ENCODE measurements at regions not wholly inside any gene's neighbourhood (a gene's known extent, or its start where the extent isn't known, plus 50 kb on each side); places are given as distances from the start of the nearest gene placed in this dataset.
"Not testable (repeated sequence)": the region's sequence is repeated elsewhere in the genome, so short reads cannot be mapped to it uniquely, and the experiment has no call there.

DNA sequence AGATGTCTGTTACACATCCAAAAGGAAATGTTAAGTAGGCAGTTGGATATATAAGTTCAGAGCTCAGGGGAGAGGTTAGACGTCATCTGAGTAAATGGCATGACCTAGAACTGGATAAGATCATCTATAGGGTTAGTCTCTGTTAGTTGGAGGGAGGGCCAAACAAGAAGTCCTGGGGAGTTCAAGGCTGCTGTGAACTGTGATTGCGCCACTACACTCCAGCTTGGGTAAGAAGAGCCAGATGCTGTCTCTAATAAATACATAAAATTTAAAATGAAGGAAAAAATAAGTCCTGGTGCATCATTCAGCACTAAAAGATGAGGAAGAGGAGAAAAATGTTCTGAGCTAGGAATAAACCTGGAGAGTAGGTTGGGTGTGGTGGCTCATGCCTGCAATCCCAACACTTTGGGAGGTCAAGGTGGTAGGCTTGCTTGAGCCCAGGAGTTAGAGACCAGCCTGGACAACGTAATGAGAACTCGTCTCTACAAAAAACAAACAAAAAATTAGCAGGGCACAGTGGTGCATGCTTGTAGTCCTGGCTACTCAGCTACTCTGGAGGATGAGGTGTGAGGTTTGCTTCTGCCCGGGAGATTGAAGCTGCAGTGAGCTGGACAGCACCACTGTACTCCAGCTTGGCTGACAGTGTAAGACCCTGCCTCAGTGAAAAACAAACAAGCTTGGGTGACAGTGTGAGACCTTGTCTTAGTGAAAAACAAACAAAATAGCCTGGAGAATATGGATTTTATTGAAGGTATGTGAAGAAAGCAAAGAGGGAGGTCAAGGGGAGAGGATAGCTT lies 123.6 kb downstream of the ACTBL2 start:
- peak; percentile 7 for DNase-seq (ENCODE audit: low read depth)
- TF ChIP-seq, protein P1, sequence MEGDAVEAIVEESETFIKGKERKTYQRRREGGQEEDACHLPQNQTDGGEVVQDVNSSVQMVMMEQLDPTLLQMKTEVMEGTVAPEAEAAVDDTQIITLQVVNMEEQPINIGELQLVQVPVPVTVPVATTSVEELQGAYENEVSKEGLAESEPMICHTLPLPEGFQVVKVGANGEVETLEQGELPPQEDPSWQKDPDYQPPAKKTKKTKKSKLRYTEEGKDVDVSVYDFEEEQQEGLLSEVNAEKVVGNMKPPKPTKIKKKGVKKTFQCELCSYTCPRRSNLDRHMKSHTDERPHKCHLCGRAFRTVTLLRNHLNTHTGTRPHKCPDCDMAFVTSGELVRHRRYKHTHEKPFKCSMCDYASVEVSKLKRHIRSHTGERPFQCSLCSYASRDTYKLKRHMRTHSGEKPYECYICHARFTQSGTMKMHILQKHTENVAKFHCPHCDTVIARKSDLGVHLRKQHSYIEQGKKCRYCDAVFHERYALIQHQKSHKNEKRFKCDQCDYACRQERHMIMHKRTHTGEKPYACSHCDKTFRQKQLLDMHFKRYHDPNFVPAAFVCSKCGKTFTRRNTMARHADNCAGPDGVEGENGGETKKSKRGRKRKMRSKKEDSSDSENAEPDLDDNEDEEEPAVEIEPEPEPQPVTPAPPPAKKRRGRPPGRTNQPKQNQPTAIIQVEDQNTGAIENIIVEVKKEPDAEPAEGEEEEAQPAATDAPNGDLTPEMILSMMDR (IDR thresholded peaks at IDR 0.05; ENCODE audit: low read length, missing control alignments): no peak
- H3K4me3 ChIP-seq (replicated peaks; ENCODE audit: low read depth, low read length): no peak overlapping the region

DNA sequence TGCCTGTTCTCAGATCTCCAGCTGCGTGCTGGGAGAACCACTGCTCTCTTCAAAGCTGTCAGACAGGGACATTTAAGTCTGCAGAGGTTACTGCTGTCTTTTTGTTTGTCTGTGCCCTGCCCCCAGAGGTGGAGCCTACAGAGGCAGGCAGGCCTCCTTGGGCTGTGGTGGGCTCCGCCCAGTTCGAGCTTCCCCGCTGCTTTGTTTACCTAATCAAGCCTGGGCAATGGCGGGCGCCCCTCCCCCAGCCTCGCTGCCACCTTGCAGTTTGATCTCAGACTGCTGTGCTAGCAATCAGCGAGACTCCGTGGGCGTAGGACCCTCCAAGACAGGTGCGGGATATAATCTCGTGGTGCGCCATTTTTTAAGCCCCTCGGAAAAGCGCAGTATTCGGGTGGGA lies 125.8 kb downstream of the ACTBL2 start:
- not testable (repeated sequence) for H3K4me3 ChIP-seq (replicated peaks; ENCODE audit: low read depth, low read length); DNase-seq (ENCODE audit: low read depth)

DNA sequence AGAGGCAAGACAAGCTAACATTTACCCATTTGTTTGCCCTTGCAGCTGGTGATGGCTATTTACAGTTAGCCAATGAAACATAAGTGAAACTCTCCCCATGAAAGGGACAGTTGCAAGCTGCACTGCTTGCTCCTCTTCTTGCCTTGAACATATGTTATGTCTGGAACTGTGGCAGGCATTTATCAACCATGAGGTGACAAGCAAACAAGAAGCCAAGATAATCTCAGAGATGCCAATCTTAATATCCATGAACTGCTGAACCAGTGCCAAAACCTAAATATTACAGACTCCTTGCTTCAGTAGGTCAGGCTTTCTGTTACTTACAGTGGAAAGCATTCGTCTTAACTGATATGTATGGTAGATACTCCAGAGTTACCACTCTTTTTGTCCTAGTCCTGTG lies 133.4 kb downstream of the ACTBL2 start:
- TF ChIP-seq, protein P1 (IDR thresholded peaks at IDR 0.05; ENCODE audit: low read length, missing control alignments): no peak
- H3K4me3 ChIP-seq (replicated peaks; ENCODE audit: low read depth, low read length): no peak overlapping the region
- DNase-seq (ENCODE audit: low read depth): no peak

DNA sequence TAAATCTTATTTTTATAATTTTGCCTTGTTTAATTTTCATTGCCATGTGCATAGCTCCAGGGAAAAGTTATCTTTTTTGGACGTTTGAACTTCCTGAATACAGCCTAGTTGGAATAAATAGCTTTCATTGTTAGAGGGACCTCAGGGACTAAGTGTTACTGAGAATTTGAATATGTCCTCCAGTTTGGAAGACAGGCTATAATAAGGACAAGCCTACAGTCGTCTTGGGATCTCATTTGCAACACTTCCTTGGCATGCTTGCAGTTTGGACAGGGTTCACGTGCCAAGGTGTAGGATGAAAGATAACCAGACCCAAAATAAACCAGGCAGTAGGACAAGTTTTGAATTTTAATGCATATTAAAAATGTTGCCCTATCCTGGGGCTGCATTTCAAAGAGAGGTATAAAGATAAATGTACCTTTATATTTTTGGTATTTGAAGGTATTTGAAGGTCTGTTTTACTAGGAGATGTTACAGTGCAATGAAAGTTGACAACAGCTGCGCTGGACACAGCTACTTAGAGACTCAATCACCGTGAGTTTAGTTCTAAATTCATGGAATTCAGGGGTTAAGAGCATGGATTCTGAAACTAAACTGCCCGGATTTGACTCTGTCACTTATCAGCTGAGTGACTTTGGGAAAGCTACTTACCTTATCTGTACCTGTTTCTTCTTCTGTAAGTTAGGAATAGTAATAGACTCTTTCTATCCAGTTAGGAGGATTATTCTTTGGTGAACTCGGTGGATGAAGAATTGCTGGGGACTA lies 134.1 kb downstream of the ACTBL2 start:
- TF ChIP-seq, protein P1 (IDR thresholded peaks at IDR 0.05; ENCODE audit: low read length, missing control alignments): no peak
- DNase-seq (ENCODE audit: low read depth): peak; percentile 59
- no peak overlapping the region for H3K4me3 ChIP-seq (replicated peaks; ENCODE audit: low read depth, low read length)

DNA sequence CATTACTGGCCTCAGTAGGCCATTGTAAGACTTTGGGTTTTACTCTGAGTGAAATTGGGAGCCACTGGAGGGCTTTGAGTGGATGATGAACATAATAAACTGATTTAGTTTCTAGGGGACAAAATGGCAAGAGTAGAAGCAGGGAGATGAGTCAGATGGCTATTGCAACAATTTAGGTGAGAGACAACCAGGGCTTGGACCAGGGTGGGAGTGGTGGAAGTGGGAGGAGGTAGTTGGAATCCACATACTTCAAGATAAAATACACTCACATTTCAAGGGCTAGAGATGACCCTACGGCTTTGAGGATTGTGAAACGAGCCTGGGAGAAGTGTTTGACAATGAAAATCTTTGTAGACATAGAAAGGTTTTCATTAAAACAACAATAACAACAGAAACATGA lies 136.3 kb downstream of the ACTBL2 start:
- DNase-seq (ENCODE audit: low read depth): peak; percentile 89
- no peak overlapping the region for H3K4me3 ChIP-seq (replicated peaks; ENCODE audit: low read depth, low read length)
- TF ChIP-seq, protein P1 (IDR thresholded peaks at IDR 0.05; ENCODE audit: low read length, missing control alignments): no peak

DNA sequence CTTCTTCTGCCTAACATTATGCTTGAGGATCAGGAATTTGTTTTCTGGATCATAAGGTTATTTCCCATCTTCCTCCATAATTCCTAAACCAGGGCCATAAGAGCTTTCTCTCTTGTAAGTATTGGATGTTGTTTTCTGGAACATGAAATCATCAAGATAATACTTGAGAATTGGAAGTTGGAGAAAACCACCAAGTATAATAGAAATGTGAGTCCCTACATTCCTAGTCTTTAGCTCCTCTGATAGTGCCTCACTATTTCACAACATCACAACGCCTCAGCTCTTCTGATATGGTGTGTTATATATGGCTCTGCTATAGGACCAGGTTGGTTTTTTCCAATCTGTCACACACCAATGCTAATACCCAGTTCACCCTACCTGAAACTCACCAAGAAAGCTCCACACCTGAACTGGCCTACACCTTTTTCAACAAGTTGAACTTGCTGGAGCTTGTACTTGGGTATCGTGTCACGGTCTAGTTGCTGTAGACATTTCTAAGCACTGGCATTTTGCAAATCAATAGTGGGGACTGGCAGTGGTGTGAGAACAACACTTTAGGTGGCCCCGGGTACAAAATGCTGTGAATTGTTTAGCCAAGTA lies 141.1 kb downstream of the ACTBL2 start:
- DNase-seq (ENCODE audit: low read depth): no peak
- TF ChIP-seq, protein P1 (IDR thresholded peaks at IDR 0.05; ENCODE audit: low read length, missing control alignments): no peak
- H3K4me3 ChIP-seq (replicated peaks; ENCODE audit: low read depth, low read length): no peak overlapping the region

DNA sequence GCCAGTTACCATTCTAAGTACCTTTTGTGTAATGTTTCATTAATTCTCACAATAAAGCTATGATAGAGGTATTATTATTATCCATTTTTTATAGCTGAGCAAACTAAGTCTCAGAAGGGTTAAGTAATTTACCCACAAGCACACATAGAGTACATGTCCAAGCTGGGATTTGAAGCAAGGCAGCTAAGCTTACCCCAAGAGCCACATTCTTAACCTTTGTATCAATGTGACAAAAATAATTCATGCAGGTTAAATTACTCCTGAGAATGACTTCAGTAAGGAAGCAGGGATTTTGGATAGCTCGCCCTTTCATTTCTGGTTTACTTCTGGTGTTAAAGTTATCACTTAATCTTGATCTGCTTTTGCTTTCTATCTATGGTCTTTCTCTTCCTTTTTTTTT lies 141.9 kb downstream of the ACTBL2 start:
- TF ChIP-seq, protein P1 (IDR thresholded peaks at IDR 0.05; ENCODE audit: low read length, missing control alignments): no peak
- no peak for DNase-seq (ENCODE audit: low read depth)
- H3K4me3 ChIP-seq (replicated peaks; ENCODE audit: low read depth, low read length): no peak overlapping the region

Data from fibroblast of pulmonary artery (primary cell).